Choroid plexus epithelial cell (primary cell): ENCODE measurements at regions not wholly inside any gene's neighbourhood (a gene's known extent, or its start where the extent isn't known, plus 50 kb on each side); places are given as distances from the start of the nearest gene placed in this dataset.
A peak's percentile ranks its signal among the peaks of the same experiment; 100 is the strongest.

Experiments used
- DNase-seq: peaks from one replicate; pipeline ENCODE4 v3.0.0-alpha.2; 2010; ENCODE audit warnings: low read depth
- H3K4me3 ChIP-seq: 2 replicates; pipeline ENCODE4 v1.5.1; 2011; ENCODE audit warnings: low read depth, mild to moderate bottlenecking, control low read depth, low read length, moderate library complexity
- CTCF ChIP-seq: conservative IDR thresholded peaks from 2 replicates; pipeline ENCODE4 v1.5.1; 2011; ENCODE audit warnings: low read depth, mild to moderate bottlenecking, control low read depth, inconsistent platforms, low read length, moderate library complexity

- no peak for DNase-seq
- H3K4me3 ChIP-seq: no peak overlapping the region
- no peak for TF ChIP-seq CTCF
These were observed 308.7 kb upstream of the FAM241A start for GRCh38 chr4:111836601-111837000.

- no peak for TF ChIP-seq CTCF
- H3K4me3 ChIP-seq: no peak overlapping the region
- no peak for DNase-seq
These were observed 307.5 kb upstream of the FAM241A start for GRCh38 chr4:111837761-111838160.

- no peak for TF ChIP-seq CTCF
- no peak overlapping the region for H3K4me3 ChIP-seq
- no peak for DNase-seq
These were observed 306.8 kb upstream of the FAM241A start for GRCh38 chr4:111838406-111838930.

GRCh38 chr4:111839141-111839540 lies 306.1 kb upstream of the FAM241A start:
- TF ChIP-seq CTCF: no peak
- no peak overlapping the region for H3K4me3 ChIP-seq
- no peak for DNase-seq

GRCh38 chr4:111842336-111842735 lies 302.9 kb upstream of the FAM241A start:
- TF ChIP-seq CTCF: no peak
- no peak for DNase-seq
- H3K4me3 ChIP-seq: no peak overlapping the region

GRCh38 chr4:111847296-111848008 lies 297.8 kb upstream of the FAM241A start:
- peak; percentile 18 for DNase-seq
- peak; percentile 44 for TF ChIP-seq CTCF

GRCh38 chr4:111849746-111850284 lies 295.4 kb upstream of the FAM241A start:
- DNase-seq: no peak
- no peak for TF ChIP-seq CTCF
- no peak overlapping the region for H3K4me3 ChIP-seq

More at GRCh38 chr4:111847296-111848008, 297.8 kb upstream of the FAM241A start:
- no peak overlapping the region for H3K4me3 ChIP-seq
